HG03342 (cell line): ENCODE measurements at regions not wholly inside any gene's neighbourhood (a gene's known extent, or its start where the extent isn't known, plus 50 kb on each side); places are given as distances from the start of the nearest gene placed in this dataset.

ENCODE experiments used
- ATAC-seq: cut with Tn5 transposase; IDR thresholded peaks from one replicate; pipeline ENCODE4 v1.9.1; 2021; ENCODE audit warnings: mild to moderate bottlenecking, moderate library complexity; ENCODE audit not compliant: unreplicated experiment

GRCh38 chr9:99735041-99735440, 86.6 kb upstream of the NR4A3 start:
- no peak for ATAC-seq

DNA sequence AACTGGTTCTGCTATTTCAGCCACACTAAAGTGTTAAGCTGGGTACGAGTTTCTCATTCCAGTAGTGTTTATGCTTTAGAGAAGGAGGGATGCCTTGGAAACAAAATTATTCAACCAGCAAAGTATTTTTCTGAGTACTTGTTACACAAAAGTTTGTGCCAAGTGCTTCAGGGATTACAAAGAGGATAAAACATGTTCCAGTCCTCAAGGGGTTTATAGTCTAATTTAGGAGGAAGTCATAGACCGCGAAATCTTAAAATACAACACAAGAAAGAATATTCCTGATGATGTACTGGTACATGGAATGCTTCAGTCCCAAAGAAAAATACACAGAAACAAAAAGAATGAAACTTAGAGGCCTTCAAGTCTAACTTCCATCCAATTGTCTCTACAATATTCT, 85.4 kb upstream of the NR4A3 start:
- ATAC-seq = no peak

GRCh38 chr9:99737649-99738048, 84.0 kb upstream of the NR4A3 start:
- no peak for ATAC-seq

DNA sequence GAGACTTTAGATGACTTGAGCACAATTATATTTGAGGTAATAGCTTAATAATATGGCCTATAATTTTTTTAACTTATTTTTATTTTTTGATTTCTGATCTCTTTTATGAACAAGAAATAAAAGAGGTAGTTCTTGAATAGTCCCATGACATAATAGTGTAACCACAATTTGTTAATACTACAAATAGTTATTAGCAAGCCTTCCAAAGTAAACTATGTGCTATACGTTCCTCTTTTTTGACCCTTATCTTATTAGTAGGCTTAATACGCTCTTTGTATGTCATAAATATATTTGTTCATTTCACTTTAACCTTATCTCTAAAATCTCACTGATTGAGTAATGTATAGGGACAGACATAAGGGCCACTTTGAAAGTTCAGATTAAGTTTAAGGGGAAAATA, 78.7 kb upstream of the NR4A3 start:
- no peak for ATAC-seq

DNA sequence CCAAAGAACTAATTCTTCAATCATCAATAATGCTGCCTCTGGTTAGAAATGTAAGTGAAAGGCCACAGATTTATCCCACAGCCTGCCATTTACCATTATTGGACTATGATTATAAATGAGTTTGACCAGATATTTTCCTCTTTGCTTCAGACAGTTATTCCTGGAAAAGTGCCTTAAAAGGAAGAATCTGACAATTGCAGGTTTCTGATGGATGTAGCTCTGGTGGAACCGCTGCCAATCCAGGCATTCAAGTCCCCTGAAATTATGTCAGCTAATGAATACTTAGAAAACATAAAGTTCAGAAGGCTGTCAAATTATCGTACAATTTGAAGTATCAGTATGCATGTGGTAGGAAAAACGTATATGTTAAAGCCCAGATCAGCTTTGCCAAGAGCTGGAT, 78.2 kb upstream of the NR4A3 start:
- ATAC-seq = no peak

GRCh38 chr9:99744132-99744531, 77.6 kb upstream of the NR4A3 start:
- ATAC-seq = no peak

DNA sequence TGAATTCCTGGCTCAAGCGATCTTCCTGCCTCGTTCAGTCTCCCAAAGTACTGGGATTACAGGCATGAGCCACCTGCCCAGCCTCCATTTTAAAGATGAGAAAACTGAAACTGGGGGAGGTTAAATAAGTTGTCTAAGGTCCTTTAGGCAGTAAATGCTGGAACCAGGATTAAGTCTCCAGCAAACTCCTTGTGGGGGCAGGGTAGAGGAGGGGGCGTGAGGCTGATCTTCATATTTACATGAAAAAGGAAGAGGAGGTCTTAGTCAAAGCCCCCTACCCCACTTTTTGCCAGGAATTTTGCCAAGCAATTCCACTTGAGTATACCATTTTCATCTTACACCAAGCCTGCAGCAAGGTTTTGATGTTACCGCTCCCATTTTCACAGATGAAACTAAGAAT, 76.6 kb upstream of the NR4A3 start:
- ATAC-seq = no peak

DNA sequence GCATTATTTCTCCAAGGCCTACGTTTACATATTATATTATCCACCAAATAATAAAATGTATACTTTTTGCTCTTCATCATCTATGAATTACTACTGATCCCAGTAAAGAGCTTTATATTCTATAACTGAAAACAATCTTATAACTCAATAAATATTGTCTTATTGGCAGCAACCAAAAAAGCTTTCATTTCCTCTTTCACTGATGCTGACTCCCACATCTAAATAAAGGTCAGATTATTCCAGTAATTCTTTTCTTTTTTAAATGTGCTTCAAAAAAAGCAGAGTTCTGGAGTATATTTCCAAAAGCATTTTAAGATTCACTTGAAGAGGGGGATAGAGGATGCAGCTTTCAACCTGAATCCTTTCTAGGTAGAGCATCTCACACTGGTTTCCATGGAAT, 75.3 kb upstream of the NR4A3 start:
- no peak for ATAC-seq

GRCh38 chr9:99748266-99748665, 73.4 kb upstream of the NR4A3 start:
- ATAC-seq = no peak

DNA sequence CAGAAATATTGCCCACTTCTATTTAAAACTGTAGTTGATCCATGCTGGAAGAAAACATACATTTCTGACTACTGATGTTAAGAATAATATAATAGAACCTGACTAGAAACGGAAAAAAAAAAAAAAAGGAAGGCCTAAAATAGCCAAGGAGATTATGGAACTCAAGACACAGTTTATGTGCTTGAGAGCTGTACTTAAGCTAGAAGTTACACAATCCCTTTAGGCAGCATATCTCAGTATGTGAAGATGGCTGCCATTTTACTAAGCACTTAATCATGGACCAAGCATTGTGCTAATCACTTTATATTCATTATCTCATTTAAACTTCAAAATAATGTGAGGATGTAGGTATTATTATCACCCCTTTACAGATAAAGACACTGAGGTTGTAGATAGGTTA, 73.0 kb upstream of the NR4A3 start:
- no peak for ATAC-seq

DNA sequence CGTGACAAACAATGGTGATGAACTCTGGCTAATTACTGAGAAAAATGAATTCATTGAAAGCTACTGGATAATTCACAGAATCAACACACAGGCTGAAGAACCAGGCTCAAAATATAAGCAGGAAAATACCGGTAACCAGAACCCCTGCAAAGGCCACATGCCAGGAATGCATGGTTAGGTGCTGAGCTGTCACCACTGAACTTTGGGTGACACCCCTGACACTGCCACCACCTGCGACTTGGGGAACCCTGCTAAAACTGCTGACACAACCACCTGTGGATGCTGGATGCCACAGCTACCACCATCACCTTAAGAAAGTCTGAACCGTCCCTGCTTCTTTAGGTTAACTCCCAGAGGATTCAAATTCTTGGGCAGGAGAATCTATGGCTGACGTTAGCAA, 72.0 kb upstream of the NR4A3 start:
- no peak for ATAC-seq

- ATAC-seq = no peak
Observed at GRCh38 chr9:99750526-99750925, 71.2 kb upstream of the NR4A3 start.

- no peak for ATAC-seq
Observed at GRCh38 chr9:99752417-99753109, 69.1 kb upstream of the NR4A3 start.

DNA sequence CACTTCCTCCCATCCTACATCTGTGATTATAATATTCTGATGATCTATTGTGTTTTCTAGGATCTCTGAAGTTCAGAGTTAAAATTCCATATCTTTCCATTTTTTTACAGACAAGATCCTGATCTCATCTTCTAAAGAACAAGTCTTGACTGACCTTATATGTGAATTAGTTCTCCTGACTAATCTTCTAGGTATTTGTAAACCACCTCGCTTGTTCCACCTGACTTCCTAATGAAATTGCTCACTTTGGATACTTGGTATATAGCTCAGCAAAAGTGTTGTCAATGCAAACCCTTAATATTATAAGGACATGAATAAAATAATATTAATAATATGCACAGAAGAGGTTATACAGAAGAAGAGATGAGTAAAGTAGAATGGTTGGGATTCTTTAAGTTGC, 68.2 kb upstream of the NR4A3 start:
- ATAC-seq = no peak

GRCh38 chr9:99760421-99760820, 61.3 kb upstream of the NR4A3 start:
- ATAC-seq = no peak

DNA sequence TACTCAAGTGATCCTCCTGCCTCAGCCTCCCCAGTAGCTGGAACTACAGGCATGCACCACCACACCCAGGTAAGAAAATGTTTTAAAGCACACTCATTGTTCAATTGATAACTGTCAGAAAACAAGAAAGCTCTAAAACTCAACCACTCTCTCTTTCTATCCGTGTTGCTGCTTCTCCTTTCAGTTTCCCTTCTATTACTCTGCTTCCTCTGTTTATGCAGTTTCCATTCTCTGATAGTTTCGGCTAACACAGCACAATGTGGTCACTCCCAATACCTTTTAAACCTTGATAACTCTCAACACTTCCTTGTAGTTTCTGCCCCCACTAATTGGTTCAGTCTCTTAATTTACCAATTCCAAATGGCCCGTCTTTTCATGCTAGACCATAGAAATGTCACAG, 59.2 kb upstream of the NR4A3 start:
- peak; percentile 99 for ATAC-seq
